ENCODE measurements at regions not wholly inside any gene's neighbourhood (a gene's known extent, or its start where the extent isn't known, plus 50 kb on each side); places are given as distances from the start of the nearest gene placed in this dataset.

DNA sequence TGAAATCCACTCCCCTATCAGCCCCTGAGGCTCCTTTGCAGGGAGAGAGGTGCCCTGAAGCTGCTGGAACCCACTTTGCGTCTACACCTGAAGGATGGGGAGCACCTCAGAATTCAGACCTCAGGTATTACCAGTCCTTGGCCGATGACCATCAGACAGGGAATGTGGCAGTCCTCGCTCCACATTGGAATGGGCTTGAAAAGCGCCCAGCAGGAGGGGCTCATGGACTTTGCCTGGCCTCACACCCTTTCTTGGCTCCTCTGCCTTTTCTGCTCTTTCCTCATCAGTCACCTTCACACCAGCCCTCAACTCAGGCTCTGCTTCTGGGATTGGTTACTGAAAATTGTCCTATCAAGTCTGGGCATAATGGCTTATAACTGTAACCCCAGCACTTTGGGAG is 83.9 kb downstream of the BARX1 start:
- H3K9me3 Mint-ChIP-seq (ENCODE audit: insufficient read depth): peaks cover 14% of the 10 kb centered on the region
- ChIA-PET POLR2A (no interaction called here), CTCF (no interaction called here)
- H3K4me1 ChIP-seq (ENCODE audit: control insufficient read depth in 2 of 2, insufficient read depth in 2 of 2, low read length in 2 of 2): no peaks in the 10 kb centered on the region
- no peak overlapping the region for H3K27ac Mint-ChIP-seq
- H3K4me2 ChIP-seq (replicated peaks; ENCODE audit: low read depth, low read length, poor library complexity, severe bottlenecking): no peak overlapping the region
- WGBS (ENCODE audit: insufficient coverage): 74% methylated on average over 4 of the region's 4 CpGs
- H3K4me3 Mint-ChIP-seq: no peak overlapping the region
- intact Hi-C loops (cut with micrococcal nuclease): no loop called here
- H3K27me3 ChIP-seq (replicated peaks in 1 of 4; ENCODE audit: control extremely low read depth in 1 of 4, control insufficient read depth in 3 of 4, insufficient read depth in 4 of 4, low read length in 3 of 4): peaks cover 0 to 8% (median 0%) of the 10 kb centered on the region in 4 experiments
- H3K36me3 ChIP-seq (replicated peaks in 1 of 2; ENCODE audit: control extremely low read depth in 1 of 2, control insufficient read depth in 1 of 2, extremely low read depth in 1 of 2, insufficient read depth in 2 of 2, low read length in 1 of 2): no peaks in the 10 kb centered on the region
- DNase-seq: no peak
- no peak overlapping the region for H3K9ac ChIP-seq (ENCODE audit: low read length)
- no peaks in the 10 kb centered on the region for H3K79me2 ChIP-seq (ENCODE audit: control insufficient read depth, insufficient read depth, low read length)
- peaks cover 3 to 21% (median 19%) of the 10 kb centered on the region in 3 donors for H3K9me3 ChIP-seq (ENCODE audit: control extremely low read depth in 1 of 3, control insufficient read depth in 2 of 3, insufficient read depth in 1 of 3, low read length in 2 of 3)
- no peak overlapping the region for H3K27ac ChIP-seq (ENCODE audit: low read length in 2 of 2)
- H4K20me1 ChIP-seq (ENCODE audit: control insufficient read depth, insufficient read depth, low read length, poor library complexity, severe bottlenecking): no peaks in the 10 kb centered on the region
- ATAC-seq (ENCODE audit: low read depth): no peak
- peaks cover 16% of the 10 kb centered on the region for H3K27me3 Mint-ChIP-seq
- no peaks in the 10 kb centered on the region for H3K4me1 Mint-ChIP-seq
- no peak overlapping the region for H2AFZ ChIP-seq (ENCODE audit: insufficient read depth, low read depth, low read length, poor library complexity, severe bottlenecking)
- TF ChIP-seq CTCF (IDR thresholded peaks at IDR 0.05) (no peak), EZH2 (IDR thresholded peaks at IDR 0.05; ENCODE audit: borderline replicate concordance, insufficient read depth, low read depth, low read length, poor library complexity, severe bottlenecking) (no peak)
- H3K4me3 ChIP-seq (ENCODE audit: control extremely low read depth in 1 of 5, extremely low read depth in 1 of 5, insufficient read depth in 1 of 5, low read depth in 2 of 5, low read length in 4 of 5): no peak overlapping the region

GRCh38 chr9:93869863-93870262 is 85.3 kb downstream of the BARX1 start:
- H3K4me1 ChIP-seq (ENCODE audit: control insufficient read depth in 2 of 2, insufficient read depth in 2 of 2, low read length in 2 of 2): no peaks in the 10 kb centered on the region
- no peak overlapping the region for H3K27ac Mint-ChIP-seq
- no peak overlapping the region for H3K4me3 Mint-ChIP-seq
- H3K4me3 ChIP-seq (ENCODE audit: control extremely low read depth in 1 of 5, extremely low read depth in 1 of 5, insufficient read depth in 1 of 5, low read depth in 2 of 5, low read length in 4 of 5): no peak overlapping the region
- peaks cover 0 to 19% (median 14%) of the 10 kb centered on the region in 3 donors for H3K9me3 ChIP-seq (ENCODE audit: control extremely low read depth in 1 of 3, control insufficient read depth in 2 of 3, insufficient read depth in 1 of 3, low read length in 2 of 3)
- H3K36me3 ChIP-seq (replicated peaks in 1 of 2; ENCODE audit: control extremely low read depth in 1 of 2, control insufficient read depth in 1 of 2, extremely low read depth in 1 of 2, insufficient read depth in 2 of 2, low read length in 1 of 2): no peaks in the 10 kb centered on the region
- ChIA-PET CTCF (no interaction called here), POLR2A (no interaction called here)
- intact Hi-C loops (cut with micrococcal nuclease): no loop called here
- TF ChIP-seq EZH2 (IDR thresholded peaks at IDR 0.05; ENCODE audit: borderline replicate concordance, insufficient read depth, low read depth, low read length, poor library complexity, severe bottlenecking) (no peak), CTCF (IDR thresholded peaks at IDR 0.05) (no peak)
- no peak for ATAC-seq (ENCODE audit: low read depth)
- no peak overlapping the region for H3K9ac ChIP-seq (ENCODE audit: low read length)
- no peak overlapping the region for H3K4me2 ChIP-seq (replicated peaks; ENCODE audit: low read depth, low read length, poor library complexity, severe bottlenecking)
- H3K27ac ChIP-seq (ENCODE audit: low read length in 2 of 2): no peak overlapping the region
- no peaks in the 10 kb centered on the region for H3K79me2 ChIP-seq (ENCODE audit: control insufficient read depth, insufficient read depth, low read length)
- H3K27me3 ChIP-seq (replicated peaks in 1 of 4; ENCODE audit: control extremely low read depth in 1 of 4, control insufficient read depth in 3 of 4, insufficient read depth in 4 of 4, low read length in 3 of 4): peaks cover 0 to 8% (median 0%) of the 10 kb centered on the region in 4 experiments
- H3K4me1 Mint-ChIP-seq: no peaks in the 10 kb centered on the region
- DNase-seq: no peak
- H4K20me1 ChIP-seq (ENCODE audit: control insufficient read depth, insufficient read depth, low read length, poor library complexity, severe bottlenecking): no peaks in the 10 kb centered on the region
- WGBS (ENCODE audit: insufficient coverage): 89% methylated on average over 4 of the region's 8 CpGs
- H3K27me3 Mint-ChIP-seq: peaks cover 17% of the 10 kb centered on the region
- H2AFZ ChIP-seq (ENCODE audit: insufficient read depth, low read depth, low read length, poor library complexity, severe bottlenecking): no peak overlapping the region
- peaks cover 9% of the 10 kb centered on the region for H3K9me3 Mint-ChIP-seq (ENCODE audit: insufficient read depth)

All from B cell (primary cell).